ENCODE measurements at regions not wholly inside any gene's neighbourhood (a gene's known extent, or its start where the extent isn't known, plus 50 kb on each side); places are given as distances from the start of the nearest gene placed in this dataset.
A peak's percentile ranks its signal among the peaks of the same experiment; 100 is the strongest.

- no peak overlapping the region for H3K4me3 ChIP-seq
- no peaks in the 10 kb centered on the region for H3K36me3 ChIP-seq
- no peaks in the 10 kb centered on the region for H3K9me3 ChIP-seq
- H3K4me1 ChIP-seq: peaks cover 0 to 8% (median 0%) of the 10 kb centered on the region in 9 donors
- no peak for TF ChIP-seq CTCF (IDR thresholded peaks at IDR 0.05)
- 50 to 64% methylated on average over 5 of the region's 5 CpGs for WGBS, 2 donors
- intact Hi-C loops (cut with DNase I): loop anchor here in 8 of 10 donors (5.0 to 10.0 kb wide), 7 partner anchors 560 to 940 kb away; no protein-coding TSS in a partner anchor
- no peak for DNase-seq
- no peak overlapping the region for H3K27ac ChIP-seq
- no peaks in the 10 kb centered on the region for H3K27me3 ChIP-seq
- ATAC-seq: no peak
Observed at GRCh38 chr6:87932361-87932760, 115.3 kb upstream of the SPACA1 start.

DNA sequence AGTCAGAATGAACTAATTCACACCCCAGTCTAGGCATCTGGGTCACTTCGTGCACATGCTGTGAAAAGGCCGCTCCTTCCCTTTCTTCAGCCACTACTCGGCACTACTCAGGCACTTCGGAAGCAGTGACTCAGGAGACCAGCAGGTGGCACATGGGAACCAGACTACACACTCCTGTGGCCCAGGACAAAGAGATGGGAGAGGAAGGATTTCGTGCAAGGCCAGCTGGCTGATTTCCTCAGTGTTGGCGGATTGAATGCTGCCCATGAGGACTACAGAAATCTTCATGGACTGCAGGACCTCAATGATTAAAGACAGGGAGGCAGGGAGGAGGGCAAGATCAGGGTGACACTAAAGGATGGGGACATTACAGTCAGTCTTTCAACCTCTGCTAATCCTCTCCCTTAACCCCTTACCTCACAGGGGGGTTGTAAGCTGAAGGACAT, 117.8 kb upstream of the SPACA1 start:
- intact Hi-C loops (cut with DNase I): loop anchor here (2.0 to 10.0 kb wide), 10 partner anchors 562 to 942 kb away; no protein-coding TSS in a partner anchor
- Histone ChIP-seq H3K4me3 (no peak overlapping the region), H3K36me3 (no peaks in the 10 kb centered on the region)

DNA sequence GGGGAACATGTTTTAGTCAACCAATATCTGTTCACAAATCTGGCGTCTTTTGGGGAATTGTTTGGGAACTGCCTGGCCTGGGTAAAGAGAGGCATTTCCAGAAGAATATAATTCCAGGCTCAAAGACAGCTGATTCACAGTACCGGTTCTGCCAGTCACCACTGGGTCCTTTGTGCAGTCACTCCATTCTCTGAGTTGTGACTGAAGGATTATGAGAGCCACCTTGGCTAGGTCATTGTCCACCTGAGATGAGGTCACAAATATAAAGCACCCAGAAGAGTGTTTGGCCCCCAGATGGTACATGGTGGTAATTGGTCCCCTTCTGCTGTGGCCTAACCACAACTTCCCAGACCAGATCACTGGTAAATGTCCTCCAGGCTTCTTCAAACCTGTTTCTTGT, 121.0 kb upstream of the SPACA1 start:
- 91% methylated on average over 2 of the region's 2 CpGs for WGBS, 2 donors
- no peak for ATAC-seq
- DNase-seq: no peak
- Histone ChIP-seq H3K27ac (no peak overlapping the region), H3K36me3 (no peaks in the 10 kb centered on the region), H3K4me3 (no peak overlapping the region), H3K9me3 (no peaks in the 10 kb centered on the region), H3K27me3 (no peaks in the 10 kb centered on the region), H3K4me1 (peaks cover 0 to 13% (median 0%) of the 10 kb centered on the region in 9 donors)
- TF ChIP-seq CTCF (IDR thresholded peaks at IDR 0.05): no peak
- intact Hi-C loops (cut with DNase I): loop anchor here in 6 of 10 donors (5.0 to 10.0 kb wide), 6 partner anchors 566 to 946 kb away; no protein-coding TSS in a partner anchor

More for the DNA sequence above, 117.8 kb upstream of the SPACA1 start:
- ATAC-seq (peak; percentile 89 to 98 (median 96)), DNase-seq (peak; percentile 68 to 82)
- peaks cover 0 to 8% (median 0%) of the 10 kb centered on the region in 9 donors for H3K4me1 ChIP-seq
- H3K9me3 ChIP-seq: no peaks in the 10 kb centered on the region
- H3K27me3 ChIP-seq: no peaks in the 10 kb centered on the region
- TF ChIP-seq CTCF (IDR thresholded peaks at IDR 0.05): peak; percentile 55 to 84 (median 80)
- no peak overlapping the region for H3K27ac ChIP-seq
- WGBS, 2 donors: 5 to 13% methylated on average over 6 of the region's 6 CpGs

DNA sequence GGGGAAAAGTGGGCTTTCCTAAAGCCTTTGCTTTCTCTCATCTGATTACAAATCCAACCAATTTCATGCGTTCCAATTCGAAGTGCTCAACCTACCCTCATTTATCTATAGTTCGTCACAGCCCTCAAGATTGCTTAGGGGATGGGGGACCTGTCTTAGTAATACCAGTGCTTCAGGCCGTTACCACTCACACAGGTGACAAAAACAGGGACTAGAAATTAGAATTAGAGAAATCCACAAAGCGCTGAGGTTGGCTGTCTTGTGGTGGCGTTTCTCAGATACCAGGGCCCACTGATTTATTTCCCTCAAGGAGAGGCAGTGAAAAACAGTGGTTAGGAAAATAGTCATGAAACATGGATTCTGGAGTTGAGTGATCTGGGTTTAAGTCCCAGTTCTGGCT, 121.6 kb upstream of the SPACA1 start:
- Histone ChIP-seq H3K27me3 (no peaks in the 10 kb centered on the region), H3K27ac (no peak overlapping the region), H3K9me3 (no peaks in the 10 kb centered on the region), H3K4me3 (no peak overlapping the region), H3K36me3 (no peaks in the 10 kb centered on the region), H3K4me1 (peaks cover 0 to 13% (median 0%) of the 10 kb centered on the region in 9 donors)
- ATAC-seq (no peak), DNase-seq (no peak)
- 90 to 96% methylated on average over 6 of the region's 6 CpGs for WGBS, 2 donors
- no peak for TF ChIP-seq CTCF (IDR thresholded peaks at IDR 0.05)
- intact Hi-C loops (cut with DNase I): loop anchor here in 6 of 10 donors (5.0 to 10.0 kb wide), 6 partner anchors 566 to 946 kb away; no protein-coding TSS in a partner anchor

Data from heart right ventricle (tissue), 16 donors.